ENCODE measurements at regions not wholly inside any gene's neighbourhood (a gene's known extent, or its start where the extent isn't known, plus 50 kb on each side); places are given as distances from the start of the nearest gene placed in this dataset.

DNA sequence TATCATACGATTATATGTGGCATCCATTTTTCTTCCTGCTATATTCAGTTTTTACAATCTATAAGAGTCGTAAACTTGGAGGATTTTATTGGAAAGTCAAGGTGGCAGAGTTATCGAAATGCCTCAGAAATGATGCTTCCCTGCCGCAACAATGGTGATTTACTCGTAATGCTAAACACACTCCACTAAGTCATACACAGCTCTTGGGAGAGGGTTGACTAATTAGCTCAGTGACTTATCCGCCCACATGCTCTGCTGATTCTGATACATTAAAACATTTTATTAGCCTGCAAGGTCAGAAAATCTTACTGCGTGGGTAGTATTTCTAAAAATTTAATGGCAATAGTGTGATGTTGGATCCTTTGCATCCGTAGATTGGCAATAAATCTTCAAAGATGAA lies 420.1 kb downstream of the ARAP2 start:
- DNase-seq (ENCODE audit: low spot score) = no peak

- DNase-seq (ENCODE audit: low spot score) = no peak
These were observed 408.4 kb downstream of the ARAP2 start for GRCh38 chr4:35835893-35836292.

DNA sequence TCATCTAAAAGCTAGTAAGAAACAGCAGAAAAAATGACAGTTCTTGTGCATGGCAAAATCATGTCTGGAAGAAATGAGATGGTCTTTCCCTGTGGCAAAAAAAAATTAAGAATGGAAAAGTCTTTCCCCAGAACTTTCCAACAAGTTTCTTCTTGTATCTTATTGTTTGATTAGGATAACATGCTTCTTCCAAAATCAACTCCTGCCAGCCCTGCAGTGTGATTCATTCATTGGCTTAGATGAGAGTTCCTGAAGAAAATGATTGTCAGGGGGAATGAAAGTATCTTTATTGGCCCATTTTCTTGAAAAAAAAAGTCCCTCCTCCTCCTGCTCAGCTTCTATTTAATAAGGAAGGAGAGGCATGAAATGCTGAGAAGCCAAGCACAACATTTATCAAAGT lies 407.7 kb downstream of the ARAP2 start:
- no peak for DNase-seq (ENCODE audit: low spot score)

- no peak for DNase-seq (ENCODE audit: low spot score)
These were observed 377.3 kb downstream of the ARAP2 start for GRCh38 chr4:35867057-35867456.

GRCh38 chr4:35872273-35872672 lies 372.0 kb downstream of the ARAP2 start:
- no peak for DNase-seq (ENCODE audit: low spot score)

DNA sequence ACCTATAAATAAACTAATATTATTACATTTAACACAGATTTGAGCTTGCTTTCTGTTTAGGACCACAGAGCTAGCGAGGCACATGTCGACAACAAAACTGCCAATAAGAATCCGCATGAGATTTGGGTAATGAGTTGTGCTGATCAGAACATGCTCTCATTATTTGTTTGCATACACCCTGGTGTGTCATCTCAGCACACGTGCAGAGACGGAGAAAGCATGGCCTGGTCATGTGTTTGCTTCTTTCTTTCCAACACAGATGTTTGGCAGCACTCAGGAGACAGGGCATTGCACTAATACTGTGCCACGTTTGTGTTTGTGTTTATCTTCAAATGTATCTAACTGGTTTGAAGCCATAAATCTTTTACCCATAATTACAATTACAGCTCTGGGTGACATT lies 364.8 kb downstream of the ARAP2 start:
- no peak for DNase-seq (ENCODE audit: low spot score)

GRCh38 chr4:35883108-35883507 lies 361.2 kb downstream of the ARAP2 start:
- no peak for DNase-seq (ENCODE audit: low spot score)

DNA sequence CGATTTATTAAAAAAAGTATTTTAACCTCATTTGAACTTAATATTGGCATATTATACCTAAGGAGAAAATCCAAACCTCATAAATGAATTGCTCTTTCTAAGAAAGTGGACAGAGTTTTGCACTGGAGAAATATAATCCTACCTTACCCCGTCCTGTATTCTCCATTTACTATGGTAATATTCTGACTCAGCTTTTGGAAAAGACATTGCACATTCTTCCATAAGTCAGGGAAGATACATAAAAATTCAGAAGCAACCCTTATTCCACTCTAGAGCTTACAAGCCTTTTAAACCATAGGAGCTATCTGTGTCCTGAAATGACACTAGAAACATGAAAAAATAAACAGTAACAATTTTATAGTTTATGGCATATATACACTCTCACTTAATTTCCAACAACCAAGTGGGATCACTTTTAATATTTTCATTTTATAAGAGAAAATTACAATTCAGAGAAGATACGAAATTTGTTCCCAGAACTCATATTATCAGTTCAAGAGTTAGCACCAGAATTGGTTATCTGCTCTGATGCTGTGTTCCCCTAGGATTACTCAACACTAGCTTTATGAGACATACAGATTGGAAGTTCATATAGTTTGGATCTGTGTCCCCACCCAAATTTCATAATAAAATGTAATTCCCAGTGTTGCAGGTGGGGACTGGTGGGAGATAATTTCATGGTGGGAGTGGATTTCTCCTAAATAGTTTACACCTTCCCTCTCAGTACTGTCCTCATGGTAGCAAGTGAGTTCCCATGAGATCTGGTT lies 359.4 kb downstream of the ARAP2 start:
- DNase-seq (ENCODE audit: low spot score) = no peak

- DNase-seq (ENCODE audit: low spot score) = no peak
These were observed 346.5 kb downstream of the ARAP2 start for GRCh38 chr4:35897808-35898207.

DNA sequence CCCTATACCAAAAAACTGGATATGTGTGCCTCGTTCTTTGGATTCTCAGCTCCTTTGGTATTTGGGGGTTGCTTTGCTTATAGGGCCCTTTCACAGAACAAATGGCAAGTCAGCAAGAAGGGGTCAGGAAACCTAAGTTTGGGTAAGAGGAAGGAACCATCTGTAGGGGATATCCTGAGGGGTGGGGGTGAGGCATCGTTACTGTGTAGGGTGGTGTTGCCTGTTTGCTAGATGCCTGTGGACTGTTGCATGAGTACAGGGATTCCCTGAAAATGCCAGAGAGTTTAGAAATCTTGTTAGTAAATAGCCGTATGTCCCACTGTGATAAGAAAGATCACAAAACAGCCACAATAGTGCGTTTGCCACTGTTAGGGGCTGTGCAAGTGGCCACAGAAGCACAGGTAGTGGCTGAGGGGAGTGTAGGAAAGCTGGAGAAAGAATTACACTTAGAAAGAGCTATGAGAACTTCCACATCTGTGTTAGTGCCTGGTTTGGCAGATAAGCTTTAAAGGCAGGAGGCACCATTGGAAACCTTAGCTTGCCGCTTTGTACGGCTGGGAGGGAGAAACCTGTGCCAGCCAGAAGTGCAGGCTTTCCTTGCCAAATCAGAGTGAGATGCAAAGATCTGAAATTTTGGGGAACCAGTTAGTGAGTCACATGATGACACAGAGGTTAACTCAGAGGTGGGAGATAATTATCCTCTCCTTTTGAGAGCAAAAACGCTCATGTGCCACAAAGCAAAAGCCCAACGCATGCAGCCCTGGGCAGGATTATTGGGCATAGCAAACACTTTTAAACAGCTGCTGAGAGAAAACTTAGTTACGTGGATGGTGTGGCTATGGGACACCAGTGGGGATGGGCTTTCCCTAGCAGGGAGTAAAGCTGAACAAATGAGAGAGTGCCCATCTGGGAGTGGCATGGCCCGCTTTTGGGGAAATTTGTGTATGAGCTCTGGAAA lies 343.7 kb downstream of the ARAP2 start:
- no peak for DNase-seq (ENCODE audit: low spot score)

GRCh38 chr4:35912174-35912573 lies 332.1 kb downstream of the ARAP2 start:
- no peak for DNase-seq (ENCODE audit: low spot score)

DNA sequence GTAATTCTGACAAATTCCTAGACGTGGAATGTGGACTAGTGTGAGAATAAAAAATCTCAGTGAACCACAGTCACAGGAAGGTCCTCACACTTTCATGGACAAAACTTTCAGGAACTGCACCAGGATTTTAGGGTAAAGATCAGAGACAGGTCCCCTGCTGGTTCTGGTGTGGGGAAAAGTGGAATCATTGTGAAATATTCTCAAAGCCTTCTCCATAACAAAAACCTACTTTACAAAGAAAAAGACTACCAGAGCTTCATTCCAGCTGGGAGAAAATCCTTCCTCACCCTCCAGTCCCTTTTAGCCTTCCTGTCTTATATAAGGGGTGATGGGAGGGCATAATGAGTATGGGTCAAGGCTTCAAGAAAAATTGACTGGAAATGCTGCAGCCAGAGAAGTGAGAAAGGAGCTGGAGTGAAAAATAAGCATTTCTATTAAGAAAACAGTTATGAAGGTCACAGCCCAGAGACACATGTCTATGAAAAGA lies 325.8 kb downstream of the ARAP2 start:
- DNase-seq (ENCODE audit: low spot score) = no peak

DNA sequence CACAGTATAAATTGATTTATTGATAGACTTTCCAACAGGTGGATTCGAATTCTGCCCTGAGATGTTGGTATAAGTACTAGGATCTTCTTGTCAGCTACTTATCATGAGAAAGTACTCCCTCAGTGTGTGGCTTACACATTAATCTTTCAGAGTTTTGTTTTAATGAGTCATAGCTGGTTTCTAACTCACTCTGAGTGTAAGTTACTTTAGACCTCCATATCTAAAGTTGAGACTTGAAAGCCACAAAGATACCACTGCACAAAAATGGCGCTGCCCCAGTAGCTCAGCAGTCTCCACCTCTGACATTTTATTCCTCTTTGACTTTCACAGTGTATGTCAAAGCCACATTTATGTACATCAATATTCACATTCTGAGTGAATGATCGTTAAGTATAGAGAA lies 318.5 kb downstream of the ARAP2 start:
- DNase-seq (ENCODE audit: low spot score) = no peak

- DNase-seq (ENCODE audit: low spot score) = no peak
These were observed 317.5 kb downstream of the ARAP2 start for GRCh38 chr4:35926788-35927187.

DNA sequence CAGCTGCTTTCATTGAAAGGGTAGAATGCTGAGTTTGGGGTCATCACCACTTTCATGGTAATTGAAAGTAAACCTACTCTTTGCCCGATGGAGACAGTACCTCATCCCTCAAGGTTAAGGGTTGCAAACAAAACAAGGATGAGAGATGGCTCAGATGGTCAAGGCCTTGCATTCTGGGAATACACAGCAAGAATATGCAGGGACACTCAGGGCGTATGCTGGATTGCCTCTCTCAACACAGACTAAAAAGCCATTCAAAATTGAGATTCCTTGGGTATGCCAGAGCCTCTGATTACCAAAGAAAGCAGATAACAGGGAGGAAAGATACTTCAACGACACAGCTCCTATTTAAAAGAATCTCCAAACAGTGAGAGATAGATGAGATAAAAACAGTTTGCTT lies 310.4 kb downstream of the ARAP2 start:
- DNase-seq (ENCODE audit: low spot score) = no peak

DNA sequence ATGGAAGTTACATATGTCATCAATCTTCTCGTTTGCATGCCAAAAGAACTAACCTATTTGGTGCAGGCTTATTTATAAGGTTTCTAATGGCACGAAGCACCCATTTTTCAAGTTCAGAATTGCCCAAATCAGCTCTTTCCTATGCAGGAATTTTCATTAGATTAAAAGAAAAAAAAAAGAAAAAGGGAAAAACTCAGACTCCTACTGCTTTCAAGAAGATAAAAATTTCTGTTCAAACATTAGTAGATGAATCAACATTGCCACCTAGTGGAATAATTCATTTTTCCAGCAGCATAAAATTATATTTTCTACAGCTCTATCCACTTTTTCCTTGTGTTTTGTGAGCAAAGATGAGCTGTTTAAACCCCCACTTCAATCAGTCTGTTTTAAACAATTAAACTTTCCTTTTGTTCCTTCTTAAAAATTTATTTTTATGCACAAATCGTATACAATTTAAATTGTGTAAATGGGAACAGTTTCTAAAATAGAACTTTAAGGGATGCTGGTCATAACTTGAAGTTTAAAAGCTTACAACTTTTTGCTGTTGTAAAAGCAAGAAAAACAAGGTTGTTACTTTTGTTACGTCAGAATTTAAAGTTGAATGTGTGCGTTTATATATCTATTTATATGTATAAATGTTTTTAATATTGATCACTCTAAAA lies 309.9 kb downstream of the ARAP2 start:
- DNase-seq (ENCODE audit: low spot score) = no peak

DNA sequence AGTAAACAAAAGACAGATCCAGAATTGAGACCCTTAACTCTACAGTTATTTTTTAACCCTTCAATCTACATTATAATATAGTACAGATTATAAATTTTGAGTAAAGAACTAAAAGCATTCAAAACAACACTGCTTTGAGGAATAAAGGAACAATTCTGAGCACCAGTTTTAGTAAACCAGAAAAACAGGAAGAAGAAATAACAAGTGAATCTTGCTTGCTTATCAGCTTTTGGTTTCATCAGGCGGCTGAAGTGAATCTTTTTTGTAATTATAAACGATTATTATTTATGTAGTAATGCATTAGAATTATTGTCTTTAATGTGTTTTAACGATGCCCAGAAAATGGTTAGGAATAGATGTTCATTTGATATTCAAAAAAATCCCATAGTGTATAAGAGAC lies 305.4 kb downstream of the ARAP2 start:
- no peak for DNase-seq (ENCODE audit: low spot score)

- no peak for DNase-seq (ENCODE audit: low spot score)
These were observed 304.6 kb downstream of the ARAP2 start for GRCh38 chr4:35939751-35940150.

- DNase-seq (ENCODE audit: low spot score) = no peak
These were observed 302.2 kb downstream of the ARAP2 start for GRCh38 chr4:35942092-35942491.

DNA sequence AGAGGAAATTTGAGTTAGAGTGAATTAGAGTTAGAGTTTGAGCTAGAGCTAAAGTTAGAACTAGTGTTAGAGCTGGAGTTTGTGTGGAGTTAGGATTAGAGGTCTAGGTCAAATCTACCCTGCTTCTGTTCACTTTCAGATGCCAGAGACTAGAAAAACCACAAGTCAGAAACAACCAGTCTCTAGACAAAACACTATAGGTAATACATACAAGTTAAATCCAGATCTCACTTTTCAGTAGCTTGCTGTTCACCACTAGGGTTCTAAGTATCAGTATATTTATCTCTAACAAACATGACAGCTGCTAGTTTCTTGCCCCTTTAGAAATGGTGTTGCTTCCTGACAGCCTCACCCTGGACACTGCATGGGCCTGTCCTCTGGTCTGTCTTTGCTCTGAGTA lies 300.7 kb downstream of the ARAP2 start:
- DNase-seq (ENCODE audit: low spot score) = no peak

DNA sequence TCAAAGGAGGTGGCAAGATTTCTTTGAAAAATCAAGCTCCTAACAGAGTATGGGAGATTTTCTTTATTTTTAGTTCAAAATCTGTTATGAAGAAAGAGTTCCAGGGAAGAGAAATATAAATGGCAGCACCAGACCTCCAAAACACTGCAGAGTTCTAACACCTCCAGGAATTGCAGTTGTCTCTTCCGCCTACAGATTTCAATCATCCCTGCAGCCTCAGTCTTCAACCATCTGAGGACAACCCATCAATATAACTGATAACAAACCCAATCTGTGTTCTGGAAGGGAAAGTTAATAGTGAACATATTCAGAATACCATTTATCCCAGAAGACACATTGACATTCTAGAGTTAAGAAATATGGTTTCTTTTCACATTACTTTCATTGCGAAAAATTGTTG lies 296.1 kb downstream of the ARAP2 start:
- no peak for DNase-seq (ENCODE audit: low spot score)

- DNase-seq (ENCODE audit: low spot score) = no peak
These were observed 293.9 kb downstream of the ARAP2 start for GRCh38 chr4:35950442-35950841.

DNA sequence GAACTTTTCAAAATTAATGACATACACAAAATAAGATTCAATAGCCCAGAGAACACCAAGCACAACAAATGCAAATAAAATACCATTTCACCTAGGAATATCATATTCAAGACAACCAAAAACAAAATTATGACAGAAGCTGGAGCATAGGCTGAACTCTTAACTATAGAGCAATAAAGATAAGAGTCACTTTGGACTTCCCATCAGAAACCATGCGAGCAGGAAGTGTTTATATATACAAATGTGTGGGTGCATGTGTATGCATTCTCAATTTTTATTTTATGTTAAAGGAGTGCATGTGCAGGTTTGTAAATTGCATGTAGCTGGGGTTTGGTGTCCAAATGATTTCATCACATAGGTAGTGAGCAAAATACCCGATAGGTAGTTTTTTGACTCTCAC lies 291.6 kb downstream of the ARAP2 start:
- DNase-seq (ENCODE audit: low spot score) = no peak
